Aorta (tissue), 5 donors: ENCODE measurements at regions not wholly inside any gene's neighbourhood (a gene's known extent, or its start where the extent isn't known, plus 50 kb on each side); places are given as distances from the start of the nearest gene placed in this dataset.
"Not testable (repeated sequence)": the region's sequence is repeated elsewhere in the genome, so short reads cannot be mapped to it uniquely, and the experiment has no call there.

ENCODE experiments used
- ATAC-seq: fragments of 200-7000 bp; cut with Tn5 transposase; one replicate; pipeline ENCODE4 v1.9.1; 2022; ENCODE audit warnings: moderate library complexity; ENCODE audit not compliant: low FRiP score
- DNase-seq, 2 donors: peaks; one replicate each; pipeline ENCODE4 v3.0.0-alpha.2; 2020
- H3K27ac ChIP-seq, 2 donors: one replicate each; pipeline ENCODE4 v1.5.1; 2013; ENCODE audit warnings: low read length in 2 of 2, mild to moderate bottlenecking in 2 of 2, moderate library complexity in 2 of 2, control low read depth in 1 of 2, inconsistent platforms in 1 of 2, low read depth in 1 of 2
- H3K27me3 ChIP-seq, 2 donors: one replicate each; pipeline ENCODE4 v1.6.1; 2013; ENCODE audit warnings: control low read depth in 1 of 2, low read length in 1 of 2, mild to moderate bottlenecking in 1 of 2, moderate library complexity in 1 of 2; ENCODE audit not compliant: insufficient read depth in 2 of 2, control insufficient read depth in 1 of 2
- H3K36me3 ChIP-seq, 2 donors: one replicate each; pipeline ENCODE4 v1.6.1; 2013; ENCODE audit warnings: control low read depth in 1 of 2, low read length in 1 of 2, mild to moderate bottlenecking in 1 of 2; ENCODE audit not compliant: insufficient read depth in 2 of 2, control insufficient read depth in 1 of 2
- H3K4me1 ChIP-seq, 2 donors: one replicate each; pipeline ENCODE4 v1.6.1; 2013; ENCODE audit warnings: low read length in 2 of 2, control low read depth in 1 of 2, mild to moderate bottlenecking in 1 of 2, moderate library complexity in 1 of 2; ENCODE audit not compliant: insufficient read depth in 2 of 2, control insufficient read depth in 1 of 2
- H3K4me3 ChIP-seq, 2 donors: one replicate each; pipeline ENCODE4 v1.5.1; 2013; ENCODE audit warnings: low read length in 2 of 2, control low read depth in 1 of 2, mild to moderate bottlenecking in 1 of 2
- H3K9me3 ChIP-seq: one replicate; pipeline ENCODE4 v1.6.1; 2013; ENCODE audit warnings: mild to moderate bottlenecking, low read length; ENCODE audit not compliant: control insufficient read depth
- WGBS, 2 donors: extraction: QIAGEN DNeasy Blood & Tissue Kit; methylation state at CpG; one replicate each; pipeline ENCODE4 v1.1.7; 2013; 5-methylcytosine and 5-hydroxymethylcytosine counted together
- intact Hi-C, 2 donors: fragments of 100-400 bp; cut with DNase I; formaldehyde crosslinking; loops; one replicate each; pipeline versions ENCODE4 v1.14.2 to v1.15.0; 2022
- donor health status: healthy with polysubstance abuse.
- donor health status: Bipolar disorder and iron deficiency.
- donor health status: DM: no; HTN: no; CAD: no.
- donor health status: DM: no; HTN: no; CAD: no.
- donor health status: DM: yes; HTN: yes; CAD: no.

GRCh38 chr20:46785958-46786357, 76.5 kb downstream of the SLC2A10 start:
- 62 to 66% methylated on average over 7 of the region's 7 CpGs for WGBS, 2 donors
- ATAC-seq, result no peak
- Histone ChIP-seq H3K4me3 (no peak overlapping the region), H3K27ac (no peak overlapping the region), H3K4me1 (no peaks in the 10 kb centered on the region), H3K9me3 (no peaks in the 10 kb centered on the region), H3K27me3 (no peaks in the 10 kb centered on the region), H3K36me3 (no peaks in the 10 kb centered on the region)
- no peak for DNase-seq
- intact Hi-C loops, result no loop called here

DNA sequence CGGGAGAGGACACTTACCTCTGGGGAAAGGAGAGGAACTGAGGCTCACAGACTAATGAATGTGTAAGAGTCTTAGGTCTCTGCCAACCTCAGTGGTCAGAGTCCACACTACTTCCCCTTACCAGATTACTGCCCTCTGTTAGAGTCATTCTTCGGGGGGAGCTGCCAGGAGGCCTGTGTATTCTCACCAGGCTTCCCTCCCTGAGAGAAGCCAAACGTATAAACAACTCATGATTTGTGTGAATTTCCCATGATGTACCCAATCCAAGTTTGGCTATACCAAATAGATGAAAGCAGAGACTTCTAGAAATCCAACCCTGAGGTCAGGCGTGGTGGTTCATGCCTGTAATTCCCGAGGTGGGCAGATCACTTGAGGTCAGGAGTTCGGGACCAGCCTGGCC, 77.1 kb downstream of the SLC2A10 start:
- H3K27ac ChIP-seq, result no peak overlapping the region
- WGBS, 2 donors, result 65 to 69% methylated on average over 6 of the region's 6 CpGs
- DNase-seq, result no peak
- H3K27me3 ChIP-seq, result no peaks in the 10 kb centered on the region
- no peaks in the 10 kb centered on the region for H3K36me3 ChIP-seq
- H3K4me1 ChIP-seq, result no peaks in the 10 kb centered on the region
- no peak overlapping the region for H3K4me3 ChIP-seq
- ATAC-seq, result no peak
- H3K9me3 ChIP-seq, result no peaks in the 10 kb centered on the region
- intact Hi-C loops, result no loop called here

DNA sequence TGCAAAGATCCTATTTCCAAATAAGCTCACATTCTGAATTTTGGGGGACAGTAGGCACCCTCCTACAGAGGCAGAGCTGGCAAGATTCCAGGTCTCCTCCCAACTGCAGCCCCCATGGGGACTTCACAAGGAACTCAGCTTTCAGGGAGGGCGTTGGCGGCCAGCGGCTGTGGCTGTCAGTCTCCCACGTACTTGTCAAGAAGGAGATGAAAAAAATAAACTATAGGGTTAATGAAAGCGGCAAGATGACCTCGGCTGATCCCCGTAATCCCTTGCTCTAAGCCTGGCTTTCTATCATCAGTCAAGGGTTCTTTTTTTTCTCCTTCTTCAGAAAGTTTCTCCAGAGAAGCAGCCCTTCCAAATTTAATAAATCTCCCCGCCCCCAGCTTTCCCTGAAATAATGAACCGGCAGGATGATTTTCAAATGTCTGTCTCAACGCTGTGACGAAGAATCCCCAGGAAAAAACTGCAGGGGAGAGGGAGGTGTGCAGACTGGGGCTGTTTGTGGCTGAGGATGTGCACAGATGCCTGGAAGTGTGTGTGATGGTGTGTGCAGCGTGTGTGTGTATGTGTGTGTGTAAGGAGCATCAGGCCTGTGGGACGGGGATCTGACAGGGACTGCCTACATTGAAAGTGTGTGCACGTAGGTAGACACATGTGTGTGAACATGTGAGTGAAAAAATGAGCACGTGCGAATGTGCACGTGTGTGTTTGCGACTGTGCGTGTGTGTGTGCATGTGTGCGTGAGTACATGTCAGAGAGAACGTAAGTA, 78.7 kb downstream of the SLC2A10 start:
- 42 to 43% methylated on average over 21 of the region's 21 CpGs for WGBS, 2 donors
- Histone ChIP-seq H3K4me3 (no peak overlapping the region), H3K27me3 (no peaks in the 10 kb centered on the region), H3K9me3 (no peaks in the 10 kb centered on the region), H3K36me3 (no peaks in the 10 kb centered on the region), H3K4me1 (no peaks in the 10 kb centered on the region), H3K27ac (no peak overlapping the region)
- no peak for ATAC-seq
- DNase-seq, result no peak
- intact Hi-C loops, result no loop called here

GRCh38 chr20:46788763-46789091, 79.3 kb downstream of the SLC2A10 start:
- H3K4me3 ChIP-seq, H3K4me1 ChIP-seq, H3K9me3 ChIP-seq, H3K36me3 ChIP-seq, H3K27ac ChIP-seq, intact Hi-C loops, DNase-seq, H3K27me3 ChIP-seq, ATAC-seq: not testable (repeated sequence)
- WGBS, 2 donors, result 77 to 83% methylated on average over 5 of the region's 5 CpGs

DNA sequence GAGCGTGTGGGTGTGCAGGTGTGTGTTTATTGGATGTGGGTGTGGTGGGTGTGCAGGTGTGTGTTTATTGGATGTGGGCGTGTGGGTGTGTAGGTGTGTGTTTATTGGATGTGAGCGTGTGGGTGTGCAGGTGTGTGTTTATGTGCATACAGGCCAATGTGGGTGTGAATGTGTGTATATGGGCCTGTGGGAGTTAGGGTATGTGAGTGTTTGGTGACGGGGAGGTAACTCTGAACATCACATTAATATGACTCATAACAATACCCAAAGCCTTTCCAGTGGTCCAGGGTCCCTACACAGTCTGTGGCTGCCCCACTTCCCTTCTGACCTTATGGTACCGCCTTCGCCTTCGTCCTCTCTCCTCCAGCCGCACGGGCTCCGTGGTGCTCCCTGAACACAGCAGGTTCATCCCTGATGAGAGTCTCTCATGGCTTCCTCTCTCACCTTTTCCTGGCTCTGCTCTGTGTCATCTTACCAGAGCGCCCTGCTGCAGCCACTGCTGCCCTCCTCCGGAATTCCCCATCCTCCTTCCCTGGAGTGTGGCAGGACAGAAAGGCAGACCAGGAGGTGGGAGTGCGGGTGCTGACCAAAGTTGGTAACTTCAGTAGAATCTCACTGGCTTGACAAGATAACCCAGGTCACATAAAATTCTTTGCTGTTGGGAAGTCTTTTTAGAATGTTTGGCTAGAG, 80.0 kb downstream of the SLC2A10 start:
- H3K27ac ChIP-seq, result no peak overlapping the region
- intact Hi-C loops, result no loop called here
- WGBS, 2 donors, result 78 to 79% methylated on average over 13 of the region's 13 CpGs
- no peak for DNase-seq
- no peaks in the 10 kb centered on the region for H3K4me1 ChIP-seq
- no peaks in the 10 kb centered on the region for H3K9me3 ChIP-seq
- ATAC-seq, result no peak
- H3K27me3 ChIP-seq, result no peaks in the 10 kb centered on the region
- no peak overlapping the region for H3K4me3 ChIP-seq
- H3K36me3 ChIP-seq, result no peaks in the 10 kb centered on the region

GRCh38 chr20:46791722-46792416, 82.4 kb downstream of the SLC2A10 start:
- ATAC-seq (no peak), DNase-seq (no peak)
- H3K36me3 ChIP-seq, result no peaks in the 10 kb centered on the region
- H3K4me1 ChIP-seq, result no peaks in the 10 kb centered on the region
- no peak overlapping the region for H3K27ac ChIP-seq
- H3K9me3 ChIP-seq, result no peaks in the 10 kb centered on the region
- intact Hi-C loops, result no loop called here
- WGBS, 2 donors, result 77 to 80% methylated on average over 10 of the region's 10 CpGs
- no peak overlapping the region for H3K4me3 ChIP-seq
- H3K27me3 ChIP-seq, result no peaks in the 10 kb centered on the region

DNA sequence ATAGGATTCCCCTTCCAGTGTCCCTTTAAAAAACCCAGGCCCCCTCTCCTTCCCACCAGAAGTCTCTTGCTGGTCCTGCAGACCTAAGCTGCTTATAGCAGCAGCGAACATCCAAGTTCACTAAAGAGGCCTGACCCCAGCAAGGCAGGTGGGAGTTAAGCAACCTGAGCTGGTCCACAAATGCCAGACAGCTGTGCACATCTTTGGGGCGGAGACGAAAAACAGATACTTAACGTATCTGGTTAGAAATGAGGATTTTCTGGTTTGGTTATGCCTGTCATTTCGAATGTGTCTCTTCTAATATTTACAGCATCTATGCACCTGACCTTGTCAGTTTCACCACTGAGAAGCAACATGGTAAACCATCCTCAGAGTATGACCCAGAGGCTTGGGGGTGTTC, 87.8 kb downstream of the SLC2A10 start:
- no peak overlapping the region for H3K4me3 ChIP-seq
- no peaks in the 10 kb centered on the region for H3K9me3 ChIP-seq
- ATAC-seq, result no peak
- intact Hi-C loops, result no loop called here
- 85 to 89% methylated on average over 5 of the region's 5 CpGs for WGBS, 2 donors
- H3K27me3 ChIP-seq, result no peaks in the 10 kb centered on the region
- no peak overlapping the region for H3K27ac ChIP-seq
- no peaks in the 10 kb centered on the region for H3K36me3 ChIP-seq
- no peaks in the 10 kb centered on the region for H3K4me1 ChIP-seq
- DNase-seq, result no peak

DNA sequence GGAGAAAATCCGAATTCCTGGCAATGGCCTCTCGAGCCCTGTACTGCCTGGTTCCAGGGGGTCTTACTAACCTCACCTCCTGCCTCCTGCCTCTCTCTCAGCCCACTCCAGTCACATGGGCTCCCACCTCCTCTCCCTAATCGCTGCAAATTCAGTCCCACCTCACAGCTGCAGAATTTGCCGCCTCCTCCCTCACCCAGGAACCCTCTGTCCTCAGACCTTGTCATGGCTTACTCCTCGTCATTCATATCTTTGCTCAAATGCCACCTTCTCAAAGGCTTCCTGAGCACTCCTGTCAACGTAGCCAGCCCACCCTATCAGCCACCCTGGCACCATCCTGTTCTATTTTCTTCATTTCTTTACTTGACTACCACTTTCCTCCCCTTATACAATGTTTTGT, 89.0 kb downstream of the SLC2A10 start:
- 60% methylated on average over 6 of the region's 6 CpGs for WGBS, 2 donors
- DNase-seq (no peak), ATAC-seq (no peak)
- H3K27ac ChIP-seq, result no peak overlapping the region
- no peak overlapping the region for H3K4me3 ChIP-seq
- no peaks in the 10 kb centered on the region for H3K9me3 ChIP-seq
- H3K4me1 ChIP-seq, result no peaks in the 10 kb centered on the region
- H3K36me3 ChIP-seq, result no peaks in the 10 kb centered on the region
- intact Hi-C loops, result no loop called here
- H3K27me3 ChIP-seq, result no peaks in the 10 kb centered on the region
